SK-N-SH (cell line): ENCODE measurements at regions not wholly inside any gene's neighbourhood (a gene's known extent, or its start where the extent isn't known, plus 50 kb on each side); places are given as distances from the start of the nearest gene placed in this dataset.

Experiments
- CTCF ChIA-PET: fragments of 300-600, 350-600 bp; formaldehyde crosslinking; extraction: SDS; loops from one replicate; lab custom pipeline; 2021; lab: Yijun Ruan, JAX
- POLR2A ChIA-PET: fragments of 350-600 bp; sonication (Branson Sonifier 250); formaldehyde crosslinking; extraction: SDS; loops from one replicate; lab custom pipeline; 2020; ENCODE audit warnings: antibody characterized with exemption, inconsistent platforms; lab: Yijun Ruan, JAX
- DNase-seq: peaks from one replicate; pipeline ENCODE4 v3.0.0; 2012
- H2AFZ ChIP-seq: fragments of 200-600 bp; sonication (generic); 2 replicates; pipeline ENCODE4 v1.8.1; 2016; ENCODE audit warnings: antibody characterized with exemption, mild to moderate bottlenecking, low read depth
- H3F3A ChIP-seq: fragments of 200-600 bp; sonication (generic); replicated peaks from 2 replicates; pipeline ENCODE3; 2016; ENCODE audit warnings: antibody characterized with exemption, mild to moderate bottlenecking; ENCODE audit not compliant: insufficient read depth
- H3K27ac ChIP-seq, 2 experiments: fragments of 200-500 bp in 1 of 2; fragments of 200-600 bp in 1 of 2; sonication (Bioruptor generic) in 1 of 2; sonication (generic), shearing (Covaris generic) in 1 of 2; 2 replicates each; pipeline versions ENCODE4 v1.5.1 to v1.6.1; 2014 to 2016; ENCODE audit warnings: low read depth in 2 of 2, inconsistent platforms in 1 of 2, low read length in 1 of 2, mild to moderate bottlenecking in 1 of 2, mixed read lengths in 1 of 2
- H3K27me3 ChIP-seq: fragments of 200-600 bp; sonication (generic), shearing (Covaris generic); 2 replicates; pipeline ENCODE4 v1.6.1; 2016; ENCODE audit warnings: mixed run types; ENCODE audit not compliant: insufficient read depth
- H3K36me3 ChIP-seq, 2 experiments: fragments of 200-500 bp in 1 of 2; fragments of 200-600 bp in 1 of 2; sonication (Bioruptor generic) in 1 of 2; sonication (generic) in 1 of 2; replicated peaks in 1 of 2; 2 replicates each; pipeline versions ENCODE3 to v1.5.1; 2014 to 2016; ENCODE audit warnings: low read length in 1 of 2, mild to moderate bottlenecking in 1 of 2; ENCODE audit not compliant: insufficient read depth in 2 of 2, control insufficient read depth in 1 of 2
- H3K4me1 ChIP-seq, 2 experiments: fragments of 200-500 bp in 1 of 2; fragments of 200-600 bp in 1 of 2; sonication (Bioruptor generic) in 1 of 2; sonication (generic), shearing (Covaris generic) in 1 of 2; 2 replicates each; pipeline versions ENCODE4 v1.5.1 to v1.6.1; 2014 to 2016; ENCODE audit warnings: low read depth in 1 of 2, low read length in 1 of 2, mixed run types in 1 of 2; ENCODE audit not compliant: insufficient read depth in 2 of 2, control insufficient read depth in 1 of 2
- H3K4me2 ChIP-seq: fragments of 200-600 bp; sonication (generic), shearing (Covaris generic); 2 replicates; pipeline ENCODE4 v1.6.1; 2017; ENCODE audit warnings: mixed run types
- H3K4me3 ChIP-seq, 2 experiments: fragments of 200-500 bp in 1 of 2; fragments of 200-600 bp in 1 of 2; sonication (Bioruptor generic) in 1 of 2; sonication (generic), shearing (Covaris generic) in 1 of 2; 2 replicates each; pipeline versions ENCODE4 v1.5.1 to v1.8.1; 2014 to 2016; ENCODE audit warnings: low read depth in 2 of 2, inconsistent platforms in 1 of 2, low read length in 1 of 2, mild to moderate bottlenecking in 1 of 2, mixed read lengths in 1 of 2, moderate library complexity in 1 of 2
- H3K79me2 ChIP-seq: fragments of 200-600 bp; sonication (generic); 2 replicates; pipeline ENCODE4 v1.8.1; 2017; ENCODE audit warnings: mild to moderate bottlenecking; ENCODE audit not compliant: insufficient read depth
- H3K9ac ChIP-seq: fragments of 200-600 bp; sonication (generic); 2 replicates; pipeline ENCODE4 v1.6.1; 2017; ENCODE audit warnings: mixed run types
- H3K9me2 ChIP-seq: fragments of 200-600 bp; sonication (generic); 2 replicates; pipeline ENCODE4 v1.6.1; 2017; ENCODE audit warnings: mixed run types
- H3K9me3 ChIP-seq: fragments of 200-600 bp; sonication (generic); 2 replicates; pipeline ENCODE4 v1.6.1; 2017; ENCODE audit warnings: mixed run types, mild to moderate bottlenecking, moderate library complexity
- H4K20me1 ChIP-seq: fragments of 200-600 bp; sonication (generic); 2 replicates; pipeline ENCODE4 v1.6.1; 2017; ENCODE audit warnings: mild to moderate bottlenecking, mixed run types; ENCODE audit not compliant: insufficient read depth
- EZH2phosphoT487 ChIP-seq: fragments of 200-600 bp; sonication (generic); IDR thresholded peaks from 2 replicates; pipeline ENCODE4 v1.6.1; 2017; ENCODE audit warnings: low read depth, mixed run types, mild to moderate bottlenecking, antibody characterized with exemption, moderate library complexity, borderline replicate concordance
- GABPA ChIP-seq: IDR thresholded peaks from 2 replicates; pipeline ENCODE4 v1.4.0; 2012; ENCODE audit warnings: low read depth, mild to moderate bottlenecking
- JUND ChIP-seq: IDR thresholded peaks from 2 replicates; pipeline ENCODE4 v1.4.0; 2012
- MAX ChIP-seq: IDR thresholded peaks from 2 replicates; pipeline ENCODE4 v1.4.0; 2012; ENCODE audit warnings: low read depth
- MXI1 ChIP-seq: IDR thresholded peaks from 2 replicates; pipeline ENCODE4 v1.6.1; 2012; ENCODE audit warnings: mild to moderate bottlenecking, low read depth, low read length, improper control_type of control experiment
- NFIC ChIP-seq: IDR thresholded peaks from 2 replicates; pipeline ENCODE4 v1.4.0; 2012; ENCODE audit warnings: borderline replicate concordance
- NRF1 ChIP-seq: IDR thresholded peaks from 2 replicates; pipeline ENCODE4 v1.6.1; 2012; ENCODE audit warnings: low read depth, mild to moderate bottlenecking, low read length
- PBX3 ChIP-seq: IDR thresholded peaks from 2 replicates; pipeline ENCODE4; 2012
- RAD21 ChIP-seq: IDR thresholded peaks from 2 replicates; pipeline ENCODE4 v1.6.1; 2012; ENCODE audit warnings: mild to moderate bottlenecking, low read length
- RCOR1 ChIP-seq: fragments of 150-350 bp; IDR thresholded peaks from 2 replicates; pipeline ENCODE4 v1.6.1; 2017; ENCODE audit warnings: antibody characterized with exemption, low read length
- RFX5 ChIP-seq: IDR thresholded peaks from 2 replicates; pipeline ENCODE4 v1.6.1; 2012; ENCODE audit warnings: mild to moderate bottlenecking, improper control_type of control experiment, low read length
- RXRA ChIP-seq: IDR thresholded peaks from 2 replicates; pipeline ENCODE4 v1.4.0; 2012; ENCODE audit warnings: low read depth, mild to moderate bottlenecking, borderline replicate concordance
- SIN3A ChIP-seq: IDR thresholded peaks from 2 replicates; pipeline ENCODE4 v1.6.1; 2012; ENCODE audit warnings: low read depth, mild to moderate bottlenecking, low read length, moderate library complexity, borderline replicate concordance
- SMC3 ChIP-seq: IDR thresholded peaks from 2 replicates; pipeline ENCODE4 v1.6.1; 2012; ENCODE audit warnings: low read depth, low read length, improper control_type of control experiment
- TCF12 ChIP-seq: IDR thresholded peaks from 2 replicates; pipeline ENCODE4 v1.4.0; 2012
- USF1 ChIP-seq: IDR thresholded peaks from 2 replicates; pipeline ENCODE4 v1.4.0; 2012; ENCODE audit warnings: low read depth, borderline replicate concordance
- USF2 ChIP-seq: fragments of 150-350 bp; IDR thresholded peaks from 2 replicates; pipeline ENCODE4 v1.6.1; 2017; ENCODE audit warnings: antibody characterized with exemption, low read length, low read depth, borderline replicate concordance
- ZBTB33 ChIP-seq: IDR thresholded peaks from 2 replicates; pipeline ENCODE4 v1.4.0; 2012; ENCODE audit warnings: low read depth, borderline replicate concordance
- WGBS: methylation state at CpG from one replicate; pipeline ENCODE4 v1.1.6; 2017; ENCODE audit warnings: low lambda C conversion rate; 5-methylcytosine and 5-hydroxymethylcytosine counted together

GRCh38 chr2:60170272-60170671 lies 383.2 kb downstream of the BCL11A start:
- H3K27ac ChIP-seq: no peak overlapping the region
- H3K27me3 ChIP-seq: no peaks in the 10 kb centered on the region
- H3K9me2 ChIP-seq: no peaks in the 10 kb centered on the region
- no peak overlapping the region for H3K4me3 ChIP-seq
- ChIA-PET POLR2A (no interaction called here), CTCF (no interaction called here)
- no peak overlapping the region for H3K9ac ChIP-seq
- no peak overlapping the region for H3K4me2 ChIP-seq
- H3K9me3 ChIP-seq: no peaks in the 10 kb centered on the region
- TF ChIP-seq SMC3 (no peak), RAD21 (no peak), USF2 (no peak), TCF12 (no peak), ZBTB33 (no peak), RCOR1 (no peak), EZH2phosphoT487 (no peak), NFIC (no peak), PBX3 (no peak), RFX5 (no peak)
- no peaks in the 10 kb centered on the region for H3F3A ChIP-seq
- H3K36me3 ChIP-seq: no peaks in the 10 kb centered on the region
- H3K4me1 ChIP-seq: no peaks in the 10 kb centered on the region
- H2AFZ ChIP-seq: no peak overlapping the region
- no peak for DNase-seq
- 18% methylated on average over 3 of the region's 3 CpGs for WGBS
- no peaks in the 10 kb centered on the region for H4K20me1 ChIP-seq
- H3K79me2 ChIP-seq: no peaks in the 10 kb centered on the region

- 17% methylated on average over 2 of the region's 3 CpGs for WGBS
- H3K79me2 ChIP-seq: no peaks in the 10 kb centered on the region
- H3K9me3 ChIP-seq: no peaks in the 10 kb centered on the region
- POLR2A ChIA-PET: no interaction called here
- no peaks in the 10 kb centered on the region for H3K4me1 ChIP-seq
- no peaks in the 10 kb centered on the region for H3F3A ChIP-seq
- no peaks in the 10 kb centered on the region for H4K20me1 ChIP-seq
- no peaks in the 10 kb centered on the region for H3K36me3 ChIP-seq
- H3K27ac ChIP-seq: no peak overlapping the region
- H3K9me2 ChIP-seq: no peaks in the 10 kb centered on the region
- H3K4me3 ChIP-seq: no peak overlapping the region
- CTCF ChIA-PET: no interaction called here
- no peak for DNase-seq
- H3K4me2 ChIP-seq: no peak overlapping the region
- H3K9ac ChIP-seq: no peak overlapping the region
- H3K27me3 ChIP-seq: no peaks in the 10 kb centered on the region
- H2AFZ ChIP-seq: no peak overlapping the region
- TF ChIP-seq SMC3 (no peak), NFIC (no peak), USF2 (no peak), SIN3A (no peak), MXI1 (no peak), RXRA (no peak), JUND (no peak), MAX (no peak), PBX3 (no peak), USF1 (no peak), GABPA (no peak), NRF1 (no peak)
These were observed 385.2 kb downstream of the BCL11A start for GRCh38 chr2:60168247-60168646.
